ENCODE measurements at regions not wholly inside any gene's neighbourhood (a gene's known extent, or its start where the extent isn't known, plus 50 kb on each side); places are given as distances from the start of the nearest gene placed in this dataset.

- Histone ChIP-seq H3K27me3 (no peaks in the 10 kb centered on the region), H3K4me3 (no peak overlapping the region), H3K4me1 (no peaks in the 10 kb centered on the region), H3K9me3 (no peaks in the 10 kb centered on the region), H3K27ac (no peak overlapping the region), H3K9ac (ENCODE audit: low read depth in 2 of 2, low read length in 2 of 2) (no peak overlapping the region), H3K36me3 (no peaks in the 10 kb centered on the region)
- DNase-seq: no peak
- TF ChIP-seq CTCF (IDR thresholded peaks at IDR 0.05): no peak
- intact Hi-C loops (cut with DNase I): no loop called here
Observed at GRCh38 chr10:130661419-130661818, 525.2 kb downstream of the GLRX3 start.

- Histone ChIP-seq H3K9ac (ENCODE audit: low read depth in 2 of 2, low read length in 2 of 2) (no peak overlapping the region), H3K27me3 (no peaks in the 10 kb centered on the region), H3K27ac (no peak overlapping the region), H3K36me3 (no peaks in the 10 kb centered on the region), H3K4me1 (no peaks in the 10 kb centered on the region), H3K9me3 (no peaks in the 10 kb centered on the region), H3K4me3 (no peak overlapping the region)
- no peak for TF ChIP-seq CTCF (IDR thresholded peaks at IDR 0.05)
- intact Hi-C loops (cut with DNase I): no loop called here
- DNase-seq: no peak
Observed at GRCh38 chr10:130662775-130663174, 526.6 kb downstream of the GLRX3 start.

GRCh38 chr10:130664526-130664925, 528.3 kb downstream of the GLRX3 start:
- H3K27ac ChIP-seq: no peak overlapping the region
- H3K27me3 ChIP-seq: no peaks in the 10 kb centered on the region
- no peaks in the 10 kb centered on the region for H3K9me3 ChIP-seq
- TF ChIP-seq CTCF (IDR thresholded peaks at IDR 0.05): no peak
- intact Hi-C loops (cut with DNase I): no loop called here
- H3K9ac ChIP-seq (ENCODE audit: low read depth in 2 of 2, low read length in 2 of 2): no peak overlapping the region
- H3K4me1 ChIP-seq: no peaks in the 10 kb centered on the region
- DNase-seq: no peak
- H3K4me3 ChIP-seq: no peak overlapping the region
- H3K36me3 ChIP-seq: no peaks in the 10 kb centered on the region

GRCh38 chr10:130666215-130666614, 530.0 kb downstream of the GLRX3 start:
- H3K9ac ChIP-seq (ENCODE audit: low read depth in 2 of 2, low read length in 2 of 2): no peak overlapping the region
- no peaks in the 10 kb centered on the region for H3K9me3 ChIP-seq
- no peaks in the 10 kb centered on the region for H3K27me3 ChIP-seq
- no peak for DNase-seq
- no peak overlapping the region for H3K27ac ChIP-seq
- H3K36me3 ChIP-seq: no peaks in the 10 kb centered on the region
- H3K4me3 ChIP-seq: no peak overlapping the region
- intact Hi-C loops (cut with DNase I): no loop called here
- no peak for TF ChIP-seq CTCF (IDR thresholded peaks at IDR 0.05)
- no peaks in the 10 kb centered on the region for H3K4me1 ChIP-seq

- no peak for DNase-seq
Observed at GRCh38 chr10:130686689-130687300, 550.6 kb downstream of the GLRX3 start.

More at GRCh38 chr10:130686689-130687300, 550.6 kb downstream of the GLRX3 start:
- no peak for TF ChIP-seq CTCF (IDR thresholded peaks at IDR 0.05)
- no peaks in the 10 kb centered on the region for H3K36me3 ChIP-seq
- no peaks in the 10 kb centered on the region for H3K4me1 ChIP-seq
- H3K4me3 ChIP-seq: no peak overlapping the region
- H3K9me3 ChIP-seq: no peaks in the 10 kb centered on the region
- no peaks in the 10 kb centered on the region for H3K27me3 ChIP-seq
- intact Hi-C loops (cut with DNase I): no loop called here
- H3K9ac ChIP-seq (ENCODE audit: low read depth in 2 of 2, low read length in 2 of 2): no peak overlapping the region
- H3K27ac ChIP-seq: no peak overlapping the region
